ENCODE measurements at regions not wholly inside any gene's neighbourhood (a gene's known extent, or its start where the extent isn't known, plus 50 kb on each side); places are given as distances from the start of the nearest gene placed in this dataset.
A peak's percentile ranks its signal among the peaks of the same experiment; 100 is the strongest.

GRCh38 chr2:237016121-237016915 lies 69.4 kb upstream of the COPS8 start:
- no peak for DNase-seq

- no peak for DNase-seq
Observed at GRCh38 chr2:237020090-237020489, 65.6 kb upstream of the COPS8 start.

GRCh38 chr2:237022533-237022932 lies 63.2 kb upstream of the COPS8 start:
- no peak for DNase-seq

- no peak for DNase-seq
Observed at GRCh38 chr2:237024255-237024654, 61.4 kb upstream of the COPS8 start.

- no peak for DNase-seq
Observed at GRCh38 chr2:237025090-237025865, 60.4 kb upstream of the COPS8 start.

GRCh38 chr2:237026981-237027711 lies 58.5 kb upstream of the COPS8 start:
- peak; percentile 22 to 64 for DNase-seq

GRCh38 chr2:237027712-237028029 lies 58.0 kb upstream of the COPS8 start:
- DNase-seq = no peak

- no peak for DNase-seq
Observed at GRCh38 chr2:237030382-237030781, 55.3 kb upstream of the COPS8 start.

GRCh38 chr2:237033536-237034060 lies 52.1 kb upstream of the COPS8 start:
- DNase-seq = no peak

- no peak for DNase-seq
Observed at GRCh38 chr2:237035781-237036475, 49.8 kb upstream of the COPS8 start.
